Spleen (tissue), 11 donors: ENCODE measurements at regions not wholly inside any gene's neighbourhood (a gene's known extent, or its start where the extent isn't known, plus 50 kb on each side); places are given as distances from the start of the nearest gene placed in this dataset.
"Not testable (repeated sequence)": the region's sequence is repeated elsewhere in the genome, so short reads cannot be mapped to it uniquely, and the experiment has no call there.

ENCODE experiments used
- DNase-seq: peaks from one replicate; pipeline ENCODE4 v3.0.0-alpha.2; 2020
- H3K27ac ChIP-seq, 8 donors: fragments of 200-600 bp; sonication (generic) in 7 of 8; 1 replicate in 4 of 8; 2 replicates in 4 of 8; pipeline versions ENCODE4 v1.5.0 to v1.8.0; 2016 to 2021; ENCODE audit warnings: inconsistent platforms in 4 of 8, mild to moderate bottlenecking in 4 of 8, moderate library complexity in 1 of 8
- H3K27me3 ChIP-seq, 7 donors: fragments of 200-600 bp; sonication (generic) in 6 of 7; replicated peaks in 1 of 7; 1 replicate in 4 of 7; 2 replicates in 3 of 7; pipeline versions ENCODE4 v1.5.0 to v1.8.0; 2016 to 2021; ENCODE audit warnings: inconsistent platforms in 3 of 7, mild to moderate bottlenecking in 1 of 7
- H3K36me3 ChIP-seq, 6 donors: fragments of 200-600 bp; sonication (generic) in 5 of 6; 1 replicate in 4 of 6; 2 replicates in 2 of 6; pipeline versions ENCODE4 v1.5.0 to v1.8.0; 2016 to 2021; ENCODE audit warnings: inconsistent platforms in 2 of 6
- H3K4me1 ChIP-seq, 6 donors: fragments of 200-600 bp; sonication (generic) in 5 of 6; 1 replicate in 3 of 6; 2 replicates in 3 of 6; pipeline versions ENCODE4 v1.5.0 to v1.8.0; 2016 to 2021; ENCODE audit warnings: inconsistent platforms in 3 of 6
- H3K4me3 ChIP-seq, 8 donors: fragments of 200-600 bp; sonication (generic) in 7 of 8; 1 replicate in 4 of 8; 2 replicates in 4 of 8; pipeline versions ENCODE4 v1.5.0 to v1.8.0; 2016 to 2021; ENCODE audit warnings: inconsistent platforms in 4 of 8, mild to moderate bottlenecking in 4 of 8, moderate library complexity in 2 of 8
- H3K9me3 ChIP-seq, 8 donors: fragments of 200-600 bp; sonication (generic) in 7 of 8; 1 replicate in 4 of 8; 2 replicates in 4 of 8; pipeline versions ENCODE4 v1.5.0 to v1.8.0; 2016 to 2021; ENCODE audit warnings: inconsistent platforms in 4 of 8
- POLR2A ChIP-seq, 3 donors: fragments of 450-650 bp; IDR thresholded peaks; one replicate each; pipeline ENCODE4 v1.5.1; 2017; ENCODE audit warnings: antibody characterized with exemption in 3 of 3, mild to moderate bottlenecking in 1 of 3
- POLR2AphosphoS5 ChIP-seq, 3 donors: sonication (generic); formaldehyde crosslinking; IDR thresholded peaks; one replicate each; pipeline ENCODE4 v1.5.1; 2017; ENCODE audit warnings: antibody characterized with exemption in 3 of 3
- WGBS, 5 donors: extraction: QIAGEN DNeasy Blood & Tissue Kit in 3 of 5; methylation state at CpG; one replicate each; pipeline versions ENCODE4 v1.1.5 to v1.1.7; 2013 to 2018; 5-methylcytosine and 5-hydroxymethylcytosine counted together
- intact Hi-C: fragments of 100-400 bp; cut with DNase I; formaldehyde crosslinking; loops from one replicate; pipeline ENCODE4 v1.15.0; 2023; ENCODE audit warnings: low total_unique reads
- TF ChIP-seq, protein P1 (sequence below), 11 experiments: fragments of 200-600 bp in 7 of 11; fragments of 450-650 bp in 4 of 11; sonication (generic) in 4 of 11; IDR thresholded peaks in 8 of 11; conservative IDR thresholded peaks in 3 of 11; 1 replicate in 7 of 11; 2 replicates in 4 of 11; pipeline versions ENCODE4 v1.4.0 to v1.8.0; 2016 to 2021; ENCODE audit warnings: antibody characterized with exemption in 11 of 11, inconsistent platforms in 4 of 11, mild to moderate bottlenecking in 1 of 11
- donor health status: healthy with polysubstance abuse.
- donor health status: DM: no; HTN: no; CAD: no; lungs with moderate emphysema.
- donor health status: DM: no; HTN: no; CAD: no.
- donor health status: Bipolar disorder and iron deficiency.
- donor health status: healthy.
- donor health status: DM: no; HTN: no; CAD: no.
- donor health status: DM: yes; HTN: yes; CAD: no.

DNA sequence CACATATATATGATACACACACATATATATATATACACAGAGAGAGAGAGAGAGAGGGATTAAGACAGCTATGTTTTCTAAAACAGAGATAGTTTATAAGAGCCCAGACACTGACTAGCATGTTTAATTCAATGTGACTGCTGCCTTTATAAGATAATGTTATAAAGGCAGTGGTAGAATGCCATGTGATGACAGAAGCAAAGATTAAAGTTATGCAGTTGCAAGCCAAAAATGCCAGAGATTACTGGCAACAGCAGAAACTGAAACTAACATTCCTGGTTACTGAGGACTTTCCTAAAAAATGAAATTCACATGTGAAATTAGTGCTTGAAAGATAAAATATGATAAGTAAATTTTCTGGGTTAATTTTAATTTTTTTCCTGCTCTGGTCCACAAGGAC lies 1888.9 kb downstream of the LRRC4C start:
- H3K27me3 ChIP-seq = no peaks in the 10 kb centered on the region
- TF ChIP-seq POLR2AphosphoS5 (IDR thresholded peaks at IDR 0.05) (no peak), POLR2A (IDR thresholded peaks at IDR 0.05) (no peak)
- TF ChIP-seq, protein P1, sequence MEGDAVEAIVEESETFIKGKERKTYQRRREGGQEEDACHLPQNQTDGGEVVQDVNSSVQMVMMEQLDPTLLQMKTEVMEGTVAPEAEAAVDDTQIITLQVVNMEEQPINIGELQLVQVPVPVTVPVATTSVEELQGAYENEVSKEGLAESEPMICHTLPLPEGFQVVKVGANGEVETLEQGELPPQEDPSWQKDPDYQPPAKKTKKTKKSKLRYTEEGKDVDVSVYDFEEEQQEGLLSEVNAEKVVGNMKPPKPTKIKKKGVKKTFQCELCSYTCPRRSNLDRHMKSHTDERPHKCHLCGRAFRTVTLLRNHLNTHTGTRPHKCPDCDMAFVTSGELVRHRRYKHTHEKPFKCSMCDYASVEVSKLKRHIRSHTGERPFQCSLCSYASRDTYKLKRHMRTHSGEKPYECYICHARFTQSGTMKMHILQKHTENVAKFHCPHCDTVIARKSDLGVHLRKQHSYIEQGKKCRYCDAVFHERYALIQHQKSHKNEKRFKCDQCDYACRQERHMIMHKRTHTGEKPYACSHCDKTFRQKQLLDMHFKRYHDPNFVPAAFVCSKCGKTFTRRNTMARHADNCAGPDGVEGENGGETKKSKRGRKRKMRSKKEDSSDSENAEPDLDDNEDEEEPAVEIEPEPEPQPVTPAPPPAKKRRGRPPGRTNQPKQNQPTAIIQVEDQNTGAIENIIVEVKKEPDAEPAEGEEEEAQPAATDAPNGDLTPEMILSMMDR (IDR thresholded peaks at IDR 0.05 in 8 of 11, conservative IDR thresholded peaks at IDR 0.05 in 3 of 11) = no peak
- no peaks in the 10 kb centered on the region for H3K36me3 ChIP-seq
- H3K27ac ChIP-seq = no peak overlapping the region
- intact Hi-C loops = no loop called here
- no peak overlapping the region for H3K4me3 ChIP-seq
- H3K4me1 ChIP-seq = no peaks in the 10 kb centered on the region
- peaks cover 0 to 22% (median 10%) of the 10 kb centered on the region in 8 donors for H3K9me3 ChIP-seq
- no peak for DNase-seq

- H3K36me3 ChIP-seq = no peaks in the 10 kb centered on the region
- H3K27ac ChIP-seq = no peak overlapping the region
- no peaks in the 10 kb centered on the region for H3K27me3 ChIP-seq
- H3K9me3 ChIP-seq = peaks cover 0 to 27% (median 12%) of the 10 kb centered on the region in 8 donors
- intact Hi-C loops = no loop called here
- TF ChIP-seq, protein P1 (IDR thresholded peaks at IDR 0.05 in 8 of 11, conservative IDR thresholded peaks at IDR 0.05 in 3 of 11) = no peak
- TF ChIP-seq POLR2A (IDR thresholded peaks at IDR 0.05) = no peak
- no peak for TF ChIP-seq POLR2AphosphoS5 (IDR thresholded peaks at IDR 0.05)
- no peak for DNase-seq
- no peaks in the 10 kb centered on the region for H3K4me1 ChIP-seq
- H3K4me3 ChIP-seq = no peak overlapping the region
- 80 to 91% (median 86%) methylated on average over 2 of the region's 2 CpGs for WGBS, 5 donors
Measured at GRCh38 chr11:39569789-39570188, 1889.7 kb downstream of the LRRC4C start.

- peaks cover 0 to 39% (median 30%) of the 10 kb centered on the region in 8 donors for H3K9me3 ChIP-seq
- TF ChIP-seq POLR2AphosphoS5 (IDR thresholded peaks at IDR 0.05) (no peak), POLR2A (IDR thresholded peaks at IDR 0.05) (no peak)
- TF ChIP-seq, protein P1 (IDR thresholded peaks at IDR 0.05 in 8 of 11, conservative IDR thresholded peaks at IDR 0.05 in 3 of 11) = no peak
- no peak overlapping the region for H3K4me3 ChIP-seq
- H3K27me3 ChIP-seq = no peaks in the 10 kb centered on the region
- intact Hi-C loops = no loop called here
- no peak for DNase-seq
- no peaks in the 10 kb centered on the region for H3K4me1 ChIP-seq
- H3K36me3 ChIP-seq = no peaks in the 10 kb centered on the region
- H3K27ac ChIP-seq = no peak overlapping the region
Measured at GRCh38 chr11:39542460-39542859, 1917.0 kb downstream of the LRRC4C start.

GRCh38 chr11:39541945-39542351 lies 1917.5 kb downstream of the LRRC4C start:
- Histone ChIP-seq H3K4me1 (no peaks in the 10 kb centered on the region), H3K36me3 (no peaks in the 10 kb centered on the region), H3K27me3 (no peaks in the 10 kb centered on the region), H3K4me3 (no peak overlapping the region), H3K27ac (no peak overlapping the region), H3K9me3 (peaks cover 0 to 41% (median 31%) of the 10 kb centered on the region in 8 donors)
- TF ChIP-seq POLR2A (IDR thresholded peaks at IDR 0.05) (no peak), POLR2AphosphoS5 (IDR thresholded peaks at IDR 0.05) (no peak)
- intact Hi-C loops = no loop called here
- 35 to 68% (median 46%) methylated on average over 2 of the region's 2 CpGs for WGBS, 5 donors
- DNase-seq = no peak

DNA sequence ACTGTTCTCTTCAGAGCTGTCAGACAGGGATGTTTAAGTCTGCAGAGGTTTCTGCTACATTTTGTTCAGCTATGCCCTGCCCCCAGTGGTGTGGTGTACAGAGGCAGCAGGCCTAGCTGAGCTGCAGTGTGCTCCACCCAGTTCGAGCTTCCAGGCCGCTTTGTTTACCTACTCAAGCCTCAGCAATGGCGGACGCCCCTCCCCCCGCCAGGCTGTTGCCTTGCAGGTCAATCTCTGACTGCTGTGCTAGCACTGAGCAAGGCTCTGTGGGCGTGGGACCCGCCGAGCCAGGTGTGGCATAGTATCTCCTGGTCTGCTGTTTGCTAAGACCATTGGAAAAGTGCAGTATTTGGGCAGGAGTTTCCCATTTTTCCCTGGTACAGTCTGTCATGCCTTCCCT lies 1923.1 kb downstream of the LRRC4C start:
- H3K27me3 ChIP-seq, H3K4me3 ChIP-seq, H3K4me1 ChIP-seq, H3K27ac ChIP-seq, H3K36me3 ChIP-seq, intact Hi-C loops: not testable (repeated sequence)
- peaks cover 0 to 59% (median 53%) of the 10 kb centered on the region in 8 donors for H3K9me3 ChIP-seq
- WGBS, 5 donors = 82 to 92% (median 90%) methylated on average over 8 of the region's 8 CpGs
- peak; percentile 66 for DNase-seq
